OCI-LY7 (cell line): ENCODE measurements at regions not wholly inside any gene's neighbourhood (a gene's known extent, or its start where the extent isn't known, plus 50 kb on each side); places are given as distances from the start of the nearest gene placed in this dataset.

Source experiments
- BruUV-seq: library from RNA; stranded (reverse); fragments of 400-500 nt; replicated peaks from 2 replicates; lab custom pipeline; 2021; lab: Mats Ljungman, UMichigan
- CTCF ChIA-PET: fragments of 300-600 bp; sonication (Branson Sonifier 250); formaldehyde crosslinking; loops from one replicate; lab custom pipeline; 2022; ENCODE audit warnings: antibody characterized with exemption; ENCODE audit not compliant: unreplicated experiment; lab: Charles Lee
- POLR2A ChIA-PET: fragments of 300-600 bp; sonication (Branson Sonifier 250); formaldehyde crosslinking; loops from one replicate; lab custom pipeline; 2022; ENCODE audit warnings: antibody characterized with exemption; lab: Charles Lee
- DNase-seq: peaks from one replicate; pipeline ENCODE4 v3.0.0-alpha.2; 2015; ENCODE audit warnings: low spot score
- H2AFZ ChIP-seq: fragments of 200-600 bp; sonication (generic), shearing (Covaris generic); 2 replicates; pipeline ENCODE4 v1.6.1; 2014; ENCODE audit warnings: mild to moderate bottlenecking, antibody characterized with exemption, low read length, moderate library complexity
- H3K27ac ChIP-seq: fragments of 200-600 bp; sonication (generic); 2 replicates; pipeline ENCODE4 v1.5.1; 2014; ENCODE audit warnings: mixed run types, low read depth, mild to moderate bottlenecking, moderate library complexity, low read length, inconsistent platforms; ENCODE audit not compliant: poor library complexity, severe bottlenecking
- H3K36me3 ChIP-seq: fragments of 200-600 bp; sonication (generic); 2 replicates; pipeline ENCODE4 v1.6.1; 2014; ENCODE audit warnings: mild to moderate bottlenecking, antibody characterized with exemption, low read length, moderate library complexity, mixed read lengths; ENCODE audit not compliant: insufficient read depth
- H3K4me1 ChIP-seq: fragments of 200-600 bp; sonication (generic); 2 replicates; pipeline ENCODE4 v1.5.1; 2014; ENCODE audit warnings: mild to moderate bottlenecking, low read length; ENCODE audit not compliant: insufficient read depth, poor library complexity, severe bottlenecking
- H3K4me2 ChIP-seq: fragments of 200-600 bp; sonication (generic); 2 replicates; pipeline ENCODE4 v1.6.1; 2014; ENCODE audit warnings: mild to moderate bottlenecking, low read length
- H3K4me3 ChIP-seq: fragments of 200-600 bp; sonication (generic); 2 replicates; pipeline ENCODE4 v1.5.1; 2014; ENCODE audit warnings: mild to moderate bottlenecking, low read depth, low read length; ENCODE audit not compliant: poor library complexity, severe bottlenecking
- H3K79me2 ChIP-seq: fragments of 200-600 bp; sonication (generic); 2 replicates; pipeline ENCODE4 v1.6.1; 2016; ENCODE audit warnings: low read depth, mild to moderate bottlenecking, low read length, moderate library complexity, mixed read lengths; ENCODE audit not compliant: insufficient read depth
- H3K9me2 ChIP-seq: fragments of 200-600 bp; sonication (generic); 2 replicates; pipeline ENCODE4 v1.6.1; 2016; ENCODE audit warnings: mild to moderate bottlenecking, low read length, mixed read lengths; ENCODE audit not compliant: insufficient read depth
- H3K9me3 ChIP-seq: fragments of 200-600 bp; sonication (generic); 2 replicates; pipeline ENCODE4 v1.6.1; 2014; ENCODE audit warnings: mild to moderate bottlenecking, mixed run types, low read length, mixed read lengths
- H4K20me1 ChIP-seq: fragments of 200-600 bp; sonication (generic); 2 replicates; pipeline ENCODE4 v1.6.1; 2014; ENCODE audit warnings: mild to moderate bottlenecking, antibody characterized with exemption, low read length, moderate library complexity, mixed read lengths; ENCODE audit not compliant: insufficient read depth
- EZH2phosphoT487 ChIP-seq: fragments of 200-600 bp; sonication (generic); IDR thresholded peaks from 2 replicates; pipeline ENCODE4 v1.6.1; 2018; ENCODE audit warnings: low read depth, borderline replicate concordance, mild to moderate bottlenecking, mixed run types, antibody characterized with exemption, low read length, moderate library complexity, mixed read lengths
- intact Hi-C: fragments of 100-400 bp; cut with micrococcal nuclease; formaldehyde crosslinking; loops from one replicate; pipeline ENCODE4 v1.10.0; 2022; ENCODE audit not compliant: unreplicated experiment
- TF ChIP-seq, protein P1 (sequence below): fragments of 200-600 bp; sonication (generic); conservative IDR thresholded peaks from 2 replicates; pipeline ENCODE4 v1.5.1; 2014; ENCODE audit warnings: mild to moderate bottlenecking, antibody characterized with exemption, low read length, moderate library complexity, mixed read lengths

DNA sequence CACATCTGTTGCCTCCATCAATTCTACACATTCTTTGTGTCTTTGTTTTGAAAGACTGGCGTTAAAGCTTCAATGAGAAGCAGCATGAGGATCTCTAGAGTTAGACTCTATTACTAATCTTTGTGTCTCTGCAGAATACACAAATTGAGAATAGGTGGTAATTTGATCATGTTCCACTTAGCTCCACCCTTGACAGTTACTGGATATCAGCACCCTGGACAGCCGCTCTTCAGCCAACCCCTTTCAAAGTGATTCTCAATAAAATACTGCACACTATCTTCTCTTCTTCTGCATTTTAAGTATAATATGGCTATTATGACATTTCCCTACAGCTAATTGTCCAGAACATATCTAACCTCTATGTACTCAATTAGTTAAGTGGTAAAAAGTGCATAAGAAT lies 54.3 kb upstream of the CNR1 start:
- H3K36me3 ChIP-seq: no peaks in the 10 kb centered on the region
- TF ChIP-seq EZH2phosphoT487: no peak
- TF ChIP-seq, protein P1, sequence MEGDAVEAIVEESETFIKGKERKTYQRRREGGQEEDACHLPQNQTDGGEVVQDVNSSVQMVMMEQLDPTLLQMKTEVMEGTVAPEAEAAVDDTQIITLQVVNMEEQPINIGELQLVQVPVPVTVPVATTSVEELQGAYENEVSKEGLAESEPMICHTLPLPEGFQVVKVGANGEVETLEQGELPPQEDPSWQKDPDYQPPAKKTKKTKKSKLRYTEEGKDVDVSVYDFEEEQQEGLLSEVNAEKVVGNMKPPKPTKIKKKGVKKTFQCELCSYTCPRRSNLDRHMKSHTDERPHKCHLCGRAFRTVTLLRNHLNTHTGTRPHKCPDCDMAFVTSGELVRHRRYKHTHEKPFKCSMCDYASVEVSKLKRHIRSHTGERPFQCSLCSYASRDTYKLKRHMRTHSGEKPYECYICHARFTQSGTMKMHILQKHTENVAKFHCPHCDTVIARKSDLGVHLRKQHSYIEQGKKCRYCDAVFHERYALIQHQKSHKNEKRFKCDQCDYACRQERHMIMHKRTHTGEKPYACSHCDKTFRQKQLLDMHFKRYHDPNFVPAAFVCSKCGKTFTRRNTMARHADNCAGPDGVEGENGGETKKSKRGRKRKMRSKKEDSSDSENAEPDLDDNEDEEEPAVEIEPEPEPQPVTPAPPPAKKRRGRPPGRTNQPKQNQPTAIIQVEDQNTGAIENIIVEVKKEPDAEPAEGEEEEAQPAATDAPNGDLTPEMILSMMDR: no peak
- DNase-seq: peak; percentile 21
- ChIA-PET CTCF (no interaction called here), POLR2A (interaction anchor here (0.6 kb wide), 1 partner anchor 28 kb away, joined by 3 read pairs; no protein-coding TSS in a partner anchor)
- no peak overlapping the region for H3K4me2 ChIP-seq
- H3K9me3 ChIP-seq: no peaks in the 10 kb centered on the region
- no TSS peak for BruUV-seq
- intact Hi-C loops: no loop called here
- no peaks in the 10 kb centered on the region for H3K4me1 ChIP-seq
- H4K20me1 ChIP-seq: no peaks in the 10 kb centered on the region
- no peaks in the 10 kb centered on the region for H3K79me2 ChIP-seq
- no peak overlapping the region for H3K27ac ChIP-seq
- no peak overlapping the region for H3K4me3 ChIP-seq
- H3K9me2 ChIP-seq: no peaks in the 10 kb centered on the region
- no peak overlapping the region for H2AFZ ChIP-seq

DNA sequence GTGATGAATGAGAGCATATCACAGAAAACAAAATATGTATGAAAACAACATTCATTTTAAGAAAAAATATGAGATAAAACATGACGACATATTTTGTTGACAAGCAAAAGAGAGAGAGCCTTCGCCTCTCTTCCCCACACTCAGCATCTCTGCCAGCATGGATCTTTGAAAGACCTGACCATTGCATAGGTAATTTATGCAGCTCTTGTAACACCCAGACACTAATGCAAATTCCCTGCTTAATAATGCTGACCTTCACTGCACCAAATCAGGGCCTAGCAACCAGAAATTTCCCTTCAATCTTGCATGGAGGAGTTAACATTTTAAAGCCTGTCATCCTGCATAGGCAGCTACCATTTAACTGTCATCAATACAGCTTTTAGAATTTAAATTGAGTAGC lies 50.0 kb upstream of the CNR1 start:
- Histone ChIP-seq H3K27ac (no peak overlapping the region), H3K9me3 (no peaks in the 10 kb centered on the region), H2AFZ (no peak overlapping the region), H3K4me2 (no peak overlapping the region), H3K4me1 (no peaks in the 10 kb centered on the region), H4K20me1 (no peaks in the 10 kb centered on the region), H3K4me3 (no peak overlapping the region), H3K9me2 (no peaks in the 10 kb centered on the region), H3K79me2 (no peaks in the 10 kb centered on the region), H3K36me3 (no peaks in the 10 kb centered on the region)
- no peak for DNase-seq
- intact Hi-C loops: no loop called here
- TF ChIP-seq, protein P1: no peak
- no peak for TF ChIP-seq EZH2phosphoT487
- POLR2A ChIA-PET: interaction anchor here (0.5 kb wide), 2 partner anchors 80 to 116 kb away, joined by 3 to 5 read pairs; no protein-coding TSS in a partner anchor
- CTCF ChIA-PET: no interaction called here
- BruUV-seq: no TSS peak
